ENCODE measurements at regions not wholly inside any gene's neighbourhood (a gene's known extent, or its start where the extent isn't known, plus 50 kb on each side); places are given as distances from the start of the nearest gene placed in this dataset.
A peak's percentile ranks its signal among the peaks of the same experiment; 100 is the strongest.

DNA sequence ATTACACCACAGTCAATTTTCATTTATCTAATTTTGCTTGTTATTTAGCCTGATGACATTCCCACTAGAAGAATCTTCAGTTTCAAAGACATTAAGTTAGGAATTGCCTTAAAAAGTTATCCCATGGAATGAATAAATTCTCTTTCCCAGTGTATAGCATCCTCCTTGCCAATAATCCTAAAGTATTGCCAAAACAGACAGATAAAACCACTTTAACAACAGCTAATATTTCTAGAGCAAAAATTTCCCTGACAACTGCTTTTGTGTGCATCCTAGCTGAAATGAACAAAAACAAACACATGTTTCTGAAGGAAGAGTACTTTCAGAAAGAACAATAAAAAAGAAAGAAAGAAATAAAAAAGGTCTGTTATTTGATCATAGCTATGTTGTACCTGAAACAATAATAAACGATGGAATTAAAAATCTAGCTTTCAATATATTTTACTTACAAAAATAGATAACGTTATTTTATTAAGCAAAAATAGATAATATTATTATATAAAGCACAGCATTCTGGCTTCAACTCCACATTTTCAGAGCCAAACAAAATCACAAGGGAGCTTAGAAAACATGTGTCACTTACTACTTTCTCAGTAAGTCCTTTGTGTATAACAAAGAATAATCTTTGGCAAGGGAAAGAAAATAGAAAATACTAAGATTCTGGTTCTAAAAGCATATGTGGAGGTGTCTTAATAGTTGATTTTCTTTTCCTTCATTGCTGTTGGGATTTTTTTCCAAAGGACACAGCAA lies 939.0 kb upstream of the CRIM1 start:
- Histone ChIP-seq H3K36me3 (ENCODE audit: insufficient read depth, low read length) (no peaks in the 10 kb centered on the region), H3K9me2 (ENCODE audit: insufficient read depth, low read length) (no peaks in the 10 kb centered on the region), H3K79me2 (ENCODE audit: insufficient read depth, low read depth, low read length) (no peaks in the 10 kb centered on the region), H3K4me3 (ENCODE audit: low read depth, low read length, poor library complexity, severe bottlenecking) (no peak overlapping the region), H3K9me3 (ENCODE audit: low read length) (no peaks in the 10 kb centered on the region), H2AFZ (ENCODE audit: low read length) (no peak overlapping the region), H3K4me2 (ENCODE audit: low read length) (no peak overlapping the region), H4K20me1 (ENCODE audit: insufficient read depth, low read length) (no peaks in the 10 kb centered on the region), H3K4me1 (ENCODE audit: insufficient read depth, low read length, poor library complexity, severe bottlenecking) (no peaks in the 10 kb centered on the region), H3K27ac (ENCODE audit: low read depth, low read length, poor library complexity, severe bottlenecking) (no peak overlapping the region)
- DNase-seq (ENCODE audit: low spot score) = no peak
- BruUV-seq (replicated peaks) = no TSS peak
- ChIA-PET POLR2A (no interaction called here), CTCF (ENCODE audit: unreplicated experiment) (no interaction called here)
- no peak for TF ChIP-seq EZH2phosphoT487 (IDR thresholded peaks at IDR 0.05; ENCODE audit: borderline replicate concordance, low read depth, low read length)
- TF ChIP-seq, protein P1, sequence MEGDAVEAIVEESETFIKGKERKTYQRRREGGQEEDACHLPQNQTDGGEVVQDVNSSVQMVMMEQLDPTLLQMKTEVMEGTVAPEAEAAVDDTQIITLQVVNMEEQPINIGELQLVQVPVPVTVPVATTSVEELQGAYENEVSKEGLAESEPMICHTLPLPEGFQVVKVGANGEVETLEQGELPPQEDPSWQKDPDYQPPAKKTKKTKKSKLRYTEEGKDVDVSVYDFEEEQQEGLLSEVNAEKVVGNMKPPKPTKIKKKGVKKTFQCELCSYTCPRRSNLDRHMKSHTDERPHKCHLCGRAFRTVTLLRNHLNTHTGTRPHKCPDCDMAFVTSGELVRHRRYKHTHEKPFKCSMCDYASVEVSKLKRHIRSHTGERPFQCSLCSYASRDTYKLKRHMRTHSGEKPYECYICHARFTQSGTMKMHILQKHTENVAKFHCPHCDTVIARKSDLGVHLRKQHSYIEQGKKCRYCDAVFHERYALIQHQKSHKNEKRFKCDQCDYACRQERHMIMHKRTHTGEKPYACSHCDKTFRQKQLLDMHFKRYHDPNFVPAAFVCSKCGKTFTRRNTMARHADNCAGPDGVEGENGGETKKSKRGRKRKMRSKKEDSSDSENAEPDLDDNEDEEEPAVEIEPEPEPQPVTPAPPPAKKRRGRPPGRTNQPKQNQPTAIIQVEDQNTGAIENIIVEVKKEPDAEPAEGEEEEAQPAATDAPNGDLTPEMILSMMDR (conservative IDR thresholded peaks at IDR 0.05; ENCODE audit: low read length) = no peak
- intact Hi-C loops (cut with micrococcal nuclease; ENCODE audit: unreplicated experiment) = no loop called here

DNA sequence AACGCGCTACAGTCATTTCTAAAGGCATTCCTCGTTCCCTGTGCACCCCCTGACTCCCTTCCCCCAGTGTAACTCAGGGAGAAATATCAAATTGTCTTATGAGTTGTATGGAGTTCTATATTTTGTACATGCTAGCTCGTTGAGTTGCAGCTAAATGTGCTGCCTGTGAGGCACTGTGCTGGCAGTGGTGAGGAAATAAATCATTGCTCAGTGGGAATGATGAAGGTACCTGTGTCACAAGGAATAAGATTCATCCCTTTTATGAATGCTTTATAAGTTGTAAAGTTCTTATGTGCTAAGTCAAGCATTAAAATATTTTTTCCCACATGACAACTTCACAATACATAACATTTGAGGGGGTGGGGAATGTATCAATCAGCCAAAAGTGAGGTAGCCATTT lies 939.6 kb upstream of the CRIM1 start:
- Histone ChIP-seq H3K9me2 (ENCODE audit: insufficient read depth, low read length) (no peaks in the 10 kb centered on the region), H3K4me2 (ENCODE audit: low read length) (no peak overlapping the region), H3K4me1 (ENCODE audit: insufficient read depth, low read length, poor library complexity, severe bottlenecking) (no peaks in the 10 kb centered on the region), H4K20me1 (ENCODE audit: insufficient read depth, low read length) (no peaks in the 10 kb centered on the region), H3K36me3 (ENCODE audit: insufficient read depth, low read length) (no peaks in the 10 kb centered on the region), H3K79me2 (ENCODE audit: insufficient read depth, low read depth, low read length) (no peaks in the 10 kb centered on the region), H2AFZ (ENCODE audit: low read length) (no peak overlapping the region), H3K27ac (ENCODE audit: low read depth, low read length, poor library complexity, severe bottlenecking) (no peak overlapping the region), H3K9me3 (ENCODE audit: low read length) (no peaks in the 10 kb centered on the region), H3K4me3 (ENCODE audit: low read depth, low read length, poor library complexity, severe bottlenecking) (no peak overlapping the region)
- BruUV-seq (replicated peaks) = no TSS peak
- intact Hi-C loops (cut with micrococcal nuclease; ENCODE audit: unreplicated experiment) = no loop called here
- TF ChIP-seq EZH2phosphoT487 (IDR thresholded peaks at IDR 0.05; ENCODE audit: borderline replicate concordance, low read depth, low read length) = no peak
- TF ChIP-seq, protein P1 (conservative IDR thresholded peaks at IDR 0.05; ENCODE audit: low read length) = no peak
- DNase-seq (ENCODE audit: low spot score) = no peak
- ChIA-PET POLR2A (no interaction called here), CTCF (ENCODE audit: unreplicated experiment) (no interaction called here)

DNA sequence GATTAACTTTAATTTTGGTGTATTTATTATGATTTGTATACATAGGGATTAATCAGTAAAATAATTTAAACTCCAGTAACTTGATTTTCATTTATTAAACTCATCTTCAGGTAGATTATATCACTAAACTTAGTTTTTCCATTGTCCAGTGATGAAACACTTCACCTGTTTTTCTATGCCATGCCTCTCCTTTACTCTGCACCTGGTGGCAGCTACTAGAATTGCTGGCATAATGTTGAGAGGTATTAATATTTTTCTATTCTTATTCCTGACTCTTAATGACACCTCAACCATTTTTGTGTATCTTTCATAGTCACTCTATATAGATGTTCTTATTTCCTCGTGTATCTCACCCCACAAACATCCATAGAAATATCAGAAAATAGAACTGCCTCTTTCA lies 940.3 kb upstream of the CRIM1 start:
- POLR2A ChIA-PET = no interaction called here
- no peak overlapping the region for H3K27ac ChIP-seq (ENCODE audit: low read depth, low read length, poor library complexity, severe bottlenecking)
- no peaks in the 10 kb centered on the region for H3K79me2 ChIP-seq (ENCODE audit: insufficient read depth, low read depth, low read length)
- TF ChIP-seq EZH2phosphoT487 (IDR thresholded peaks at IDR 0.05; ENCODE audit: borderline replicate concordance, low read depth, low read length) = no peak
- TF ChIP-seq, protein P1 (conservative IDR thresholded peaks at IDR 0.05; ENCODE audit: low read length) = peak; percentile 37; the same call in 1 of the 2 replicates
- H3K9me2 ChIP-seq (ENCODE audit: insufficient read depth, low read length) = no peaks in the 10 kb centered on the region
- BruUV-seq (replicated peaks) = no TSS peak
- intact Hi-C loops (cut with micrococcal nuclease; ENCODE audit: unreplicated experiment) = no loop called here
- H4K20me1 ChIP-seq (ENCODE audit: insufficient read depth, low read length) = no peaks in the 10 kb centered on the region
- no peak overlapping the region for H3K4me3 ChIP-seq (ENCODE audit: low read depth, low read length, poor library complexity, severe bottlenecking)
- no peak overlapping the region for H2AFZ ChIP-seq (ENCODE audit: low read length)
- H3K4me1 ChIP-seq (ENCODE audit: insufficient read depth, low read length, poor library complexity, severe bottlenecking) = no peaks in the 10 kb centered on the region
- no peaks in the 10 kb centered on the region for H3K36me3 ChIP-seq (ENCODE audit: insufficient read depth, low read length)
- CTCF ChIA-PET (ENCODE audit: unreplicated experiment) = no interaction called here
- H3K9me3 ChIP-seq (ENCODE audit: low read length) = no peaks in the 10 kb centered on the region
- no peak overlapping the region for H3K4me2 ChIP-seq (ENCODE audit: low read length)
- DNase-seq (ENCODE audit: low spot score) = no peak

Measured in OCI-LY7 (cell line).